Gastrocnemius medialis (tissue), 4 donors: ENCODE measurements at regions not wholly inside any gene's neighbourhood (a gene's known extent, or its start where the extent isn't known, plus 50 kb on each side); places are given as distances from the start of the nearest gene placed in this dataset.

ENCODE experiments used
- ATAC-seq, 2 donors: fragments of 150-250 bp; one replicate each; pipeline ENCODE4 v1.9.1; 2016
- DNase-seq, 2 donors: peaks; one replicate each; pipeline ENCODE4 v3.0.0-alpha.2; 2019
- H3K27ac ChIP-seq, 4 donors: fragments of 200-600 bp; sonication (generic); 1 replicate in 1 of 4; 2 replicates in 3 of 4; pipeline ENCODE4 v1.5.1; 2016 to 2018; ENCODE audit warnings: mild to moderate bottlenecking in 2 of 4, moderate library complexity in 1 of 4
- H3K27me3 ChIP-seq, 3 donors: fragments of 200-600 bp; sonication (generic) in 2 of 3; 1 replicate in 1 of 3; 2 replicates in 2 of 3; pipeline versions ENCODE4 v1.5.1 to v1.6.0; 2016 to 2019; ENCODE audit warnings: mild to moderate bottlenecking in 1 of 3, moderate library complexity in 1 of 3
- H3K36me3 ChIP-seq, 2 donors: fragments of 200-600 bp; sonication (generic) in 1 of 2; one replicate each; pipeline ENCODE4 v1.5.1; 2017 to 2018
- H3K4me1 ChIP-seq, 2 donors: fragments of 200-600 bp; sonication (generic) in 1 of 2; one replicate each; pipeline ENCODE4 v1.5.1; 2016 to 2017; ENCODE audit warnings: mild to moderate bottlenecking in 2 of 2
- H3K4me3 ChIP-seq, 4 donors: fragments of 200-600 bp; sonication (generic) in 3 of 4; 1 replicate in 1 of 4; 2 replicates in 3 of 4; pipeline ENCODE4 v1.5.1; 2016 to 2019; ENCODE audit warnings: mild to moderate bottlenecking in 2 of 4
- H3K9me3 ChIP-seq, 3 donors: fragments of 200-600 bp; sonication (generic) in 2 of 3; 1 replicate in 1 of 3; 2 replicates in 2 of 3; pipeline ENCODE4 v1.5.1; 2016 to 2019
- POLR2A ChIP-seq, 2 donors: fragments of 450-650 bp; IDR thresholded peaks; one replicate each; pipeline ENCODE4 v1.6.1; 2017; ENCODE audit warnings: antibody characterized with exemption in 2 of 2, mild to moderate bottlenecking in 2 of 2, moderate library complexity in 2 of 2
- in situ Hi-C, 4 donors: fragments of 200-750 bp; cut with MboI; loops; one replicate each; pipeline versions ENCODE4 v1.15.0 to v1.8.0; 2017; ENCODE audit warnings: low sequenced_read_pairs in 4 of 4
- intact Hi-C: fragments of 100-400 bp; cut with DNase I; formaldehyde crosslinking; loops from one replicate; pipeline ENCODE4 v1.15.1; 2023; ENCODE audit warnings: low total_unique reads
- TF ChIP-seq, protein P1 (sequence below), 5 experiments: fragments of 450-650 bp in 3 of 5; fragments of 200-600 bp in 2 of 5; sonication (generic) in 2 of 5; IDR thresholded peaks in 4 of 5; conservative IDR thresholded peaks in 1 of 5; 1 replicate in 4 of 5; 2 replicates in 1 of 5; pipeline ENCODE4 v1.5.1; 2016 to 2019; ENCODE audit warnings: antibody characterized with exemption in 5 of 5, mild to moderate bottlenecking in 3 of 5, moderate library complexity in 3 of 5

- no peak for ATAC-seq
- no peak overlapping the region for H3K27ac ChIP-seq
- no peaks in the 10 kb centered on the region for H3K9me3 ChIP-seq
- no peaks in the 10 kb centered on the region for H3K36me3 ChIP-seq
- no peaks in the 10 kb centered on the region for H3K4me1 ChIP-seq
- in situ Hi-C loops, result no loop called here
- DNase-seq, result no peak
- no peak overlapping the region for H3K4me3 ChIP-seq
- TF ChIP-seq, protein P1, sequence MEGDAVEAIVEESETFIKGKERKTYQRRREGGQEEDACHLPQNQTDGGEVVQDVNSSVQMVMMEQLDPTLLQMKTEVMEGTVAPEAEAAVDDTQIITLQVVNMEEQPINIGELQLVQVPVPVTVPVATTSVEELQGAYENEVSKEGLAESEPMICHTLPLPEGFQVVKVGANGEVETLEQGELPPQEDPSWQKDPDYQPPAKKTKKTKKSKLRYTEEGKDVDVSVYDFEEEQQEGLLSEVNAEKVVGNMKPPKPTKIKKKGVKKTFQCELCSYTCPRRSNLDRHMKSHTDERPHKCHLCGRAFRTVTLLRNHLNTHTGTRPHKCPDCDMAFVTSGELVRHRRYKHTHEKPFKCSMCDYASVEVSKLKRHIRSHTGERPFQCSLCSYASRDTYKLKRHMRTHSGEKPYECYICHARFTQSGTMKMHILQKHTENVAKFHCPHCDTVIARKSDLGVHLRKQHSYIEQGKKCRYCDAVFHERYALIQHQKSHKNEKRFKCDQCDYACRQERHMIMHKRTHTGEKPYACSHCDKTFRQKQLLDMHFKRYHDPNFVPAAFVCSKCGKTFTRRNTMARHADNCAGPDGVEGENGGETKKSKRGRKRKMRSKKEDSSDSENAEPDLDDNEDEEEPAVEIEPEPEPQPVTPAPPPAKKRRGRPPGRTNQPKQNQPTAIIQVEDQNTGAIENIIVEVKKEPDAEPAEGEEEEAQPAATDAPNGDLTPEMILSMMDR (IDR thresholded peaks at IDR 0.05 in 4 of 5, conservative IDR thresholded peaks at IDR 0.05 in 1 of 5), result no peak
- TF ChIP-seq POLR2A (IDR thresholded peaks at IDR 0.05), result no peak
- peaks cover 13 to 20% (median 18%) of the 10 kb centered on the region in 3 donors for H3K27me3 ChIP-seq
- intact Hi-C loops, result no loop called here
Observed at GRCh38 chr22:49451070-49451840, 376.4 kb downstream of the BRD1 start.

DNA sequence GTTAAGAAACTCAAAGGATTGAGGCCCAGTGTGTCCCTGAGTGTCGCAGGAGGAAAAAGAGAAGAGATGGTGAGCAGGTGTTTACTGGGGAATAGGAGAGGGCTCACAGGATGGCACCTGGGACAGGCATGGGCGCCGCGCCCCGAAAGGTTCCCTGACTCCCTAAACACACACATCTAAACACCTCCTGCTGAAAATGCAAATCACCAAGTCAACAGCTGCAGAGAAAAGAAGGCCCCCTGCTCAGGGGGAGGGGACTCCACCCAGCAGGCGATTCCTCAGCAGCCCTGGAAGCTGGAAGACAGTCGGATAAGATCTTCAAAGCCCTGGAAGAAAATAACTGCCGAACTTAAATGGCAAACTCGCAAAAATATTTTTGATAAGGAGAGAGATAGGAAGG lies 377.2 kb downstream of the BRD1 start:
- Histone ChIP-seq H3K36me3 (no peaks in the 10 kb centered on the region), H3K27me3 (peaks cover 13 to 20% (median 18%) of the 10 kb centered on the region in 3 donors), H3K27ac (no peak overlapping the region), H3K9me3 (no peaks in the 10 kb centered on the region), H3K4me1 (no peaks in the 10 kb centered on the region), H3K4me3 (no peak overlapping the region)
- in situ Hi-C loops, result no loop called here
- ATAC-seq (no peak), DNase-seq (no peak)
- intact Hi-C loops, result no loop called here
- TF ChIP-seq POLR2A (IDR thresholded peaks at IDR 0.05), result no peak
- TF ChIP-seq, protein P1 (IDR thresholded peaks at IDR 0.05 in 4 of 5, conservative IDR thresholded peaks at IDR 0.05 in 1 of 5), result no peak

DNA sequence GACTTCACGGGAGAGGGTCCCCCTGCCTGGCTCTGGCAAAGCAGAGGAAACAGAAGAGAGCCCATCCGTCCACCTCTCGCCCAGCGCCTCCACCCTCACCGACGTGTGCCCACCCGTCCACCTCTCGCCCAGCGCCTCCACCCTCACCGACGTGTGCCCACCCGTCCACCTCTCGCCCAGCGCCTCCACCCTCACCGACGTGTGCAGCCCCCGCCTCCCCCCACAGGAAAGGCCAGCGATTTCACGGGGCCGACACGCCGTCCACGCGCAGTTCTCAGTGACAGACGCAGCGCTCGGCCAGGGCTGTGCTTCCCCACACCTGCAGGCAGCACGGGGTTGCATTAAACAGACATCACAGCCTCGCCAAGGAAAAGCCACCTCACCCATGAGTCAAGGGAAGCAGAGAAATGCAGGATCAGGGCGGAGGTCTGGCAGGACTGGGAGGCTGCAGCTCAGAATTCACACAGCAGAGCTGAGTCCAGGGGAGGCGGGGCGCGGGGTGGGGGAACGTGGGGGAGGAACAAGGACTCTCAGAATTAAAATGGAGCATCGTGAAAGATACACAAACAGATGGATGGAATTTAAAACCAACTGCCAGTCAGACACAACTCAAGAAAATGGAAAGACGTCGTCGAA lies 377.7 kb downstream of the BRD1 start:
- in situ Hi-C loops, result no loop called here
- Histone ChIP-seq H3K4me3 (no peak overlapping the region), H3K27me3 (peaks cover 13 to 20% (median 14%) of the 10 kb centered on the region in 3 donors), H3K27ac (no peak overlapping the region), H3K4me1 (no peaks in the 10 kb centered on the region), H3K9me3 (no peaks in the 10 kb centered on the region), H3K36me3 (no peaks in the 10 kb centered on the region)
- DNase-seq, result no peak
- TF ChIP-seq, protein P1 (IDR thresholded peaks at IDR 0.05 in 4 of 5, conservative IDR thresholded peaks at IDR 0.05 in 1 of 5), result no peak
- no peak for TF ChIP-seq POLR2A (IDR thresholded peaks at IDR 0.05)
- intact Hi-C loops, result no loop called here
- no peak for ATAC-seq

- TF ChIP-seq, protein P1 (IDR thresholded peaks at IDR 0.05 in 4 of 5, conservative IDR thresholded peaks at IDR 0.05 in 1 of 5), result no peak
- no peak for TF ChIP-seq POLR2A (IDR thresholded peaks at IDR 0.05)
- no peak for DNase-seq
- intact Hi-C loops (no loop called here), in situ Hi-C loops (no loop called here)
- no peak for ATAC-seq
- peaks cover 12 to 20% (median 13%) of the 10 kb centered on the region in 3 donors for H3K27me3 ChIP-seq
- no peak overlapping the region for H3K27ac ChIP-seq
- no peaks in the 10 kb centered on the region for H3K9me3 ChIP-seq
- H3K4me1 ChIP-seq, result no peaks in the 10 kb centered on the region
- no peaks in the 10 kb centered on the region for H3K36me3 ChIP-seq
- H3K4me3 ChIP-seq, result no peak overlapping the region
Observed at GRCh38 chr22:49449377-49449776, 378.3 kb downstream of the BRD1 start.
